ENCODE measurements at regions not wholly inside any gene's neighbourhood (a gene's known extent, or its start where the extent isn't known, plus 50 kb on each side); places are given as distances from the start of the nearest gene placed in this dataset.

DNA sequence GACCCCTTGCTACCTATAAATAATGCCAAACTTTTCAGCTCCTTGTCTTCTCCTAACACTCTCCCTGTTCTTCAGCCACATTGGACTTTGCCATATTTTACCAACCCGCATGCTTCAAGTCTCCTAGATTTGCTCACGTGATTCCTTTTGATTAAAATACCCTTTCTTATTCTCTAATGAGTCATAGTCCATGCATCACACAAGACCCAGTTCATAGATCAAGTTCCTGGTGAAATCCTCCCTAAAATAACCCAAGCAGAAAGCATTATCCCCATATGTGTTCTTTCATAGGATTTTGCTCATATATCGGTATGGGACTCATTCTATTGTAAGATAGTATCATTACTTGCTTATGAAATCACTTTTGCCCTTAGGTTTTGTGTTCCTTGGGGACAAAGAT, 108.9 kb upstream of the STXBP5 start:
- H3F3A ChIP-seq (ENCODE audit: insufficient read depth, low read depth), result no peaks in the 10 kb centered on the region
- POLR2A ChIA-PET (ENCODE audit: unreplicated experiment), result no interaction called here

DNA sequence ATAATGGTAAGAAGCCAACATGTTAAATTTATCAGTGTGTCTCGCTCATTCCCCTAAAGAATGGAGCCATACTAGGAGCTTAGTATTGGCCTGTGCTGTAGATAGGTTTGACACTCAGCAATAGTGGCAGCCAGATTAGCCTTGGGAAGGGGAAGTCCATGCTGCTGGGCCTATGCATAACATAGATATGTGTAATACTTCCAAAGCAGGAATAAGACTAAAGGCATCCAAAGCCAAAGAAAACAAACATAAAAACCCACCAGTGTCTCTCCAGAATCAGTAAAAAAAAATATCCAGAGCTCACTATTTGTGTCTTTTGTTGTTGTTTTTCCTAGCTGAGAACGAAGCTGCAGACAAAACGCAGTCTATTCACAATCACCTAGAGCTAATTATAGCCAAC, 104.2 kb upstream of the STXBP5 start:
- Histone ChIP-seq H3K9me3 (ENCODE audit: insufficient read depth, low read depth) (no peaks in the 10 kb centered on the region), H3K4me1 (replicated peaks; ENCODE audit: insufficient read depth) (no peaks in the 10 kb centered on the region), H3K4me3 (no peak overlapping the region), H3K27ac (no peak overlapping the region), H2AFZ (no peak overlapping the region), H3K4me2 (no peak overlapping the region), H3F3A (ENCODE audit: insufficient read depth, low read depth) (no peaks in the 10 kb centered on the region), H3K27me3 (ENCODE audit: insufficient read depth, low read depth) (no peaks in the 10 kb centered on the region), H3K79me2 (ENCODE audit: low read depth) (no peaks in the 10 kb centered on the region), H3K36me3 (ENCODE audit: low read depth) (no peaks in the 10 kb centered on the region), H3K9me2 (ENCODE audit: insufficient read depth) (no peaks in the 10 kb centered on the region), H4K20me1 (ENCODE audit: insufficient read depth) (no peaks in the 10 kb centered on the region)
- POLR2A ChIA-PET (ENCODE audit: unreplicated experiment), result no interaction called here
- BruUV-seq (replicated peaks), result no TSS peak
- CTCF ChIA-PET, result no interaction called here
- no peak for TF ChIP-seq EZH2 (IDR thresholded peaks at IDR 0.05; ENCODE audit: low read depth)
- no peak for TF ChIP-seq CTCF (conservative IDR thresholded peaks at IDR 0.05)
- DNase-seq, result no peak
- intact Hi-C loops (cut with micrococcal nuclease; ENCODE audit: unreplicated experiment), result no loop called here

More for the DNA sequence above, 108.9 kb upstream of the STXBP5 start:
- Histone ChIP-seq H3K36me3 (ENCODE audit: low read depth) (no peaks in the 10 kb centered on the region), H4K20me1 (ENCODE audit: insufficient read depth) (no peaks in the 10 kb centered on the region), H3K27me3 (ENCODE audit: insufficient read depth, low read depth) (no peaks in the 10 kb centered on the region), H3K9me2 (ENCODE audit: insufficient read depth) (no peaks in the 10 kb centered on the region), H3K4me2 (no peak overlapping the region), H3K4me1 (replicated peaks; ENCODE audit: insufficient read depth) (no peaks in the 10 kb centered on the region), H3K27ac (no peak overlapping the region), H3K4me3 (no peak overlapping the region), H3K9me3 (ENCODE audit: insufficient read depth, low read depth) (no peaks in the 10 kb centered on the region), H3K79me2 (ENCODE audit: low read depth) (no peaks in the 10 kb centered on the region), H2AFZ (no peak overlapping the region)
- BruUV-seq (replicated peaks), result no TSS peak
- CTCF ChIA-PET, result no interaction called here
- DNase-seq, result no peak
- no peak for TF ChIP-seq CTCF (conservative IDR thresholded peaks at IDR 0.05)
- TF ChIP-seq EZH2 (IDR thresholded peaks at IDR 0.05; ENCODE audit: low read depth), result no peak
- intact Hi-C loops (cut with micrococcal nuclease; ENCODE audit: unreplicated experiment), result no loop called here

GRCh38 chr6:147103007-147103406, 101.2 kb upstream of the STXBP5 start:
- ChIA-PET POLR2A (ENCODE audit: unreplicated experiment) (no interaction called here), CTCF (no interaction called here)
- H3K9me3 ChIP-seq (ENCODE audit: insufficient read depth, low read depth), result no peaks in the 10 kb centered on the region
- H3F3A ChIP-seq (ENCODE audit: insufficient read depth, low read depth), result no peaks in the 10 kb centered on the region
- H3K27ac ChIP-seq, result no peak overlapping the region
- TF ChIP-seq EZH2 (IDR thresholded peaks at IDR 0.05; ENCODE audit: low read depth) (no peak), CTCF (conservative IDR thresholded peaks at IDR 0.05) (no peak)
- H3K4me3 ChIP-seq, result no peak overlapping the region
- H3K36me3 ChIP-seq (ENCODE audit: low read depth), result no peaks in the 10 kb centered on the region
- no TSS peak for BruUV-seq (replicated peaks)
- H3K4me2 ChIP-seq, result no peak overlapping the region
- no peak for DNase-seq
- no peaks in the 10 kb centered on the region for H3K4me1 ChIP-seq (replicated peaks; ENCODE audit: insufficient read depth)
- H3K79me2 ChIP-seq (ENCODE audit: low read depth), result no peaks in the 10 kb centered on the region
- intact Hi-C loops (cut with micrococcal nuclease; ENCODE audit: unreplicated experiment), result no loop called here
- H2AFZ ChIP-seq, result no peak overlapping the region
- H3K27me3 ChIP-seq (ENCODE audit: insufficient read depth, low read depth), result no peaks in the 10 kb centered on the region
- no peaks in the 10 kb centered on the region for H4K20me1 ChIP-seq (ENCODE audit: insufficient read depth)
- H3K9me2 ChIP-seq (ENCODE audit: insufficient read depth), result no peaks in the 10 kb centered on the region
